Stomach (tissue), 4 donors: ENCODE measurements at regions not wholly inside any gene's neighbourhood (a gene's known extent, or its start where the extent isn't known, plus 50 kb on each side); places are given as distances from the start of the nearest gene placed in this dataset.

Source experiments
- CTCF ChIP-seq, 7 experiments: fragments of 450-650 bp in 4 of 7; fragments of 200-600 bp in 3 of 7; sonication (generic) in 3 of 7; IDR thresholded peaks; one replicate each; pipeline ENCODE4 v1.5.1; 2016 to 2019; ENCODE audit warnings: antibody characterized with exemption in 7 of 7, control low read depth in 2 of 7, mild to moderate bottlenecking in 1 of 7
- EP300 ChIP-seq: sonication (generic); formaldehyde crosslinking; IDR thresholded peaks from one replicate; pipeline ENCODE4 v1.6.1; 2017; ENCODE audit warnings: antibody characterized with exemption
- POLR2A ChIP-seq, 4 donors: fragments of 450-650 bp; IDR thresholded peaks; one replicate each; pipeline ENCODE4 v1.6.1; 2016; ENCODE audit warnings: antibody characterized with exemption in 4 of 4, control low read depth in 2 of 4, mild to moderate bottlenecking in 1 of 4, moderate library complexity in 1 of 4
- POLR2AphosphoS5 ChIP-seq, 3 donors: sonication (generic); formaldehyde crosslinking; IDR thresholded peaks; one replicate each; pipeline ENCODE4 v1.6.1; 2016; ENCODE audit warnings: antibody characterized with exemption in 3 of 3

GRCh38 chr12:13275241-13276085 lies 78.9 kb downstream of the EMP1 start:
- TF ChIP-seq CTCF (IDR thresholded peaks at IDR 0.05) (no peak), EP300 (no peak), POLR2A (IDR thresholded peaks at IDR 0.05) (no peak), POLR2AphosphoS5 (IDR thresholded peaks at IDR 0.05) (no peak)
